HEK293 (cell line): ENCODE measurements at regions not wholly inside any gene's neighbourhood (a gene's known extent, or its start where the extent isn't known, plus 50 kb on each side); places are given as distances from the start of the nearest gene placed in this dataset.

Experiments
- CTCF ChIA-PET: fragments of 350-600 bp; formaldehyde crosslinking; extraction: SDS; loops from one replicate; lab custom pipeline; 2021; ENCODE audit warnings: antibody characterized with exemption; lab: Yijun Ruan, JAX
- POLR2A ChIA-PET: fragments of 300-600 bp; formaldehyde crosslinking; extraction: SDS; loops from one replicate; lab custom pipeline; 2020; ENCODE audit warnings: antibody characterized with exemption, inconsistent platforms; lab: Yijun Ruan, JAX
- H3K27ac ChIP-seq: fragments of 200-500 bp; sonication (Bioruptor generic); 2 replicates; pipeline ENCODE4 v1.5.1; 2014; ENCODE audit warnings: low read depth, low read length, control low read depth, inconsistent platforms; ENCODE audit errors: extremely low read depth
- H3K36me3 ChIP-seq, 2 experiments: fragments of 200-500 bp in 1 of 2; sonication (Bioruptor generic) in 1 of 2; 1 replicate in 1 of 2; 2 replicates in 1 of 2; pipeline ENCODE4 v1.5.1; 2014 to 2017; ENCODE audit warnings: inconsistent platforms in 2 of 2, low read length in 2 of 2; ENCODE audit not compliant: control insufficient read depth in 2 of 2, insufficient read depth in 1 of 2
- H3K4me1 ChIP-seq: fragments of 200-500 bp; sonication (Bioruptor generic); 2 replicates; pipeline ENCODE4 v1.5.1; 2014; ENCODE audit warnings: mild to moderate bottlenecking, low read length, inconsistent platforms; ENCODE audit not compliant: control insufficient read depth, insufficient read depth
- H3K4me3 ChIP-seq: 2 replicates; pipeline ENCODE4 v1.5.1; 2011; ENCODE audit warnings: low read depth, mild to moderate bottlenecking, control low read depth, low read length, moderate library complexity
- H3K9me3 ChIP-seq: fragments of 200-500 bp; sonication (Bioruptor generic); 2 replicates; pipeline ENCODE4 v1.5.1; 2014; ENCODE audit warnings: low read depth, low read length, inconsistent platforms; ENCODE audit not compliant: control insufficient read depth, insufficient read depth
- BCL6B ChIP-seq: fragments of 450-650 bp; formaldehyde crosslinking; IDR thresholded peaks from 2 replicates; pipeline ENCODE4 v1.5.1; 2017; ENCODE audit warnings: missing biosample characterization, missing genetic modification characterization
- GLI2 ChIP-seq: fragments of 450-650 bp; formaldehyde crosslinking; IDR thresholded peaks from 2 replicates; pipeline ENCODE4; 2017; ENCODE audit warnings: missing biosample characterization, missing genetic modification characterization, low read depth, borderline replicate concordance
- GLI4 ChIP-seq: fragments of 450-650 bp; formaldehyde crosslinking; IDR thresholded peaks from 2 replicates; pipeline ENCODE4 v1.5.1; 2016; ENCODE audit warnings: missing biosample characterization, missing genetic modification characterization
- MYNN ChIP-seq: fragments of 450-650 bp; formaldehyde crosslinking; IDR thresholded peaks from 2 replicates; pipeline ENCODE4 v1.5.1; 2016; ENCODE audit warnings: missing biosample characterization, missing genetic modification characterization, borderline replicate concordance
- SCRT2 ChIP-seq: fragments of 450-650 bp; formaldehyde crosslinking; IDR thresholded peaks from 2 replicates; pipeline ENCODE4 v1.5.1; 2016; ENCODE audit warnings: missing biosample characterization, missing genetic modification characterization
- YY1 ChIP-seq: fragments of 450-650 bp; formaldehyde crosslinking; IDR thresholded peaks from 2 replicates; pipeline ENCODE4 v1.5.1; 2018; ENCODE audit warnings: missing biosample characterization, missing genetic modification characterization
- ZNF155 ChIP-seq: fragments of 450-650 bp; formaldehyde crosslinking; IDR thresholded peaks from 2 replicates; pipeline ENCODE4 v1.5.1; 2016; ENCODE audit warnings: missing biosample characterization, missing genetic modification characterization
- ZNF23 ChIP-seq: fragments of 450-650 bp; formaldehyde crosslinking; IDR thresholded peaks from 2 replicates; pipeline ENCODE4 v1.5.1; 2016; ENCODE audit warnings: missing biosample characterization, missing genetic modification characterization, borderline replicate concordance
- ZNF302 ChIP-seq: fragments of 450-650 bp; formaldehyde crosslinking; IDR thresholded peaks from 2 replicates; pipeline ENCODE4 v1.5.1; 2016; ENCODE audit warnings: missing biosample characterization, missing genetic modification characterization, low read depth
- ZNF398 ChIP-seq: fragments of 450-650 bp; formaldehyde crosslinking; IDR thresholded peaks from 2 replicates; pipeline ENCODE4 v1.5.1; 2017; ENCODE audit warnings: missing biosample characterization, missing genetic modification characterization
- ZNF416 ChIP-seq: fragments of 450-650 bp; formaldehyde crosslinking; IDR thresholded peaks from 2 replicates; pipeline ENCODE4 v1.5.1; 2016; ENCODE audit warnings: missing biosample characterization, missing genetic modification characterization
- ZNF423 ChIP-seq: fragments of 450-650 bp; formaldehyde crosslinking; IDR thresholded peaks from 2 replicates; pipeline ENCODE4 v1.5.1; 2016; ENCODE audit warnings: missing biosample characterization, missing genetic modification characterization
- ZNF473 ChIP-seq: fragments of 450-650 bp; formaldehyde crosslinking; IDR thresholded peaks from 2 replicates; pipeline ENCODE4 v1.5.1; 2017; ENCODE audit warnings: missing biosample characterization, missing genetic modification characterization
- ZNF610 ChIP-seq: fragments of 450-650 bp; formaldehyde crosslinking; IDR thresholded peaks from 2 replicates; pipeline ENCODE4 v1.5.1; 2016; ENCODE audit warnings: missing biosample characterization, missing genetic modification characterization, borderline replicate concordance
- ZNF639 ChIP-seq: fragments of 450-650 bp; formaldehyde crosslinking; IDR thresholded peaks from 2 replicates; pipeline ENCODE4 v1.5.1; 2016; ENCODE audit warnings: missing biosample characterization, missing genetic modification characterization
- ZNF660 ChIP-seq: fragments of 450-650 bp; IDR thresholded peaks from 2 replicates; pipeline ENCODE4 v1.5.1; 2018; ENCODE audit warnings: missing biosample characterization, mild to moderate bottlenecking, missing genetic modification characterization
- ZNF677 ChIP-seq: fragments of 450-650 bp; IDR thresholded peaks from 2 replicates; pipeline ENCODE4 v1.5.0; 2018; ENCODE audit warnings: missing biosample characterization, mild to moderate bottlenecking, missing genetic modification characterization, moderate library complexity
- ZNF776 ChIP-seq: fragments of 450-650 bp; formaldehyde crosslinking; IDR thresholded peaks from 2 replicates; pipeline ENCODE4 v1.5.0; 2017; ENCODE audit warnings: missing biosample characterization, missing genetic modification characterization, borderline replicate concordance
- ZNF777 ChIP-seq: fragments of 450-650 bp; formaldehyde crosslinking; IDR thresholded peaks from 2 replicates; pipeline ENCODE4 v1.5.1; 2017; ENCODE audit warnings: missing biosample characterization, missing genetic modification characterization, borderline replicate concordance
- ZNF843 ChIP-seq: fragments of 450-650 bp; formaldehyde crosslinking; IDR thresholded peaks from 2 replicates; pipeline ENCODE4 v1.5.1; 2016; ENCODE audit warnings: missing biosample characterization, missing genetic modification characterization
- ZSCAN16 ChIP-seq: fragments of 450-650 bp; formaldehyde crosslinking; IDR thresholded peaks from 2 replicates; pipeline ENCODE4 v1.5.1; 2016; ENCODE audit warnings: missing biosample characterization, missing genetic modification characterization
- ZSCAN4 ChIP-seq: fragments of 450-650 bp; formaldehyde crosslinking; IDR thresholded peaks from 2 replicates; pipeline ENCODE4 v1.5.1; 2017; ENCODE audit warnings: missing biosample characterization, missing genetic modification characterization

GRCh38 chr1:79817031-79817560, 810.6 kb upstream of the ADGRL4 start:
- H3K27ac ChIP-seq = no peak overlapping the region
- no peaks in the 10 kb centered on the region for H3K4me1 ChIP-seq
- CTCF ChIA-PET = no interaction called here
- no peak overlapping the region for H3K4me3 ChIP-seq
- no peaks in the 10 kb centered on the region for H3K36me3 ChIP-seq
- POLR2A ChIA-PET = no interaction called here
- TF ChIP-seq ZNF777 (tag by site-specific recombination) (no peak), BCL6B (tag by site-specific recombination) (no peak), ZNF398 (tag by site-specific recombination) (no peak), ZSCAN16 (tag by site-specific recombination) (no peak), ZSCAN4 (tag by site-specific recombination) (no peak), ZNF302 (tag by site-specific recombination) (no peak), ZNF610 (tag by site-specific recombination) (no peak), ZNF639 (no peak)
- no peaks in the 10 kb centered on the region for H3K9me3 ChIP-seq

GRCh38 chr1:79815115-79815514, 808.6 kb upstream of the ADGRL4 start:
- H3K4me3 ChIP-seq = no peak overlapping the region
- H3K9me3 ChIP-seq = no peaks in the 10 kb centered on the region
- H3K36me3 ChIP-seq = no peaks in the 10 kb centered on the region
- TF ChIP-seq ZNF660 (tag by site-specific recombination) (no peak), GLI2 (tag by site-specific recombination) (no peak), ZNF473 (no peak), SCRT2 (tag by site-specific recombination) (no peak), ZNF423 (tag by site-specific recombination) (no peak), YY1 (tag by site-specific recombination) (no peak), ZNF776 (tag by site-specific recombination) (no peak), MYNN (tag by site-specific recombination) (no peak)
- POLR2A ChIA-PET = no interaction called here
- no peak overlapping the region for H3K27ac ChIP-seq
- no peaks in the 10 kb centered on the region for H3K4me1 ChIP-seq
- CTCF ChIA-PET = no interaction called here

GRCh38 chr1:79811173-79811572, 804.6 kb upstream of the ADGRL4 start:
- H3K9me3 ChIP-seq = no peaks in the 10 kb centered on the region
- ChIA-PET POLR2A (no interaction called here), CTCF (interaction anchor here (0.7 kb wide), 1 partner anchor 720 kb away, joined by 4 read pairs; no protein-coding TSS in a partner anchor)
- H3K27ac ChIP-seq = no peak overlapping the region
- no peaks in the 10 kb centered on the region for H3K36me3 ChIP-seq
- no peak overlapping the region for H3K4me3 ChIP-seq
- H3K4me1 ChIP-seq = no peaks in the 10 kb centered on the region
- TF ChIP-seq GLI4 (tag by site-specific recombination) = no peak
- no peak for TF ChIP-seq ZNF23
- TF ChIP-seq ZNF416 (tag by site-specific recombination) = no peak
- no peak for TF ChIP-seq ZNF639
- no peak for TF ChIP-seq ZNF677 (tag by site-specific recombination)
- TF ChIP-seq ZNF155 (tag by site-specific recombination) = no peak
- TF ChIP-seq ZNF843 = no peak
